SK-N-SH treated with all-trans-retinoic acid at 6 μM for 48 hours (cell line): ENCODE measurements at regions not wholly inside any gene's neighbourhood (a gene's known extent, or its start where the extent isn't known, plus 50 kb on each side); places are given as distances from the start of the nearest gene placed in this dataset.

Experiments
- ARNTL ChIP-seq: fragments of 450-650 bp; formaldehyde crosslinking; IDR thresholded peaks from 2 replicates; pipeline ENCODE4 v1.5.0; 2020; ENCODE audit warnings: low read depth, mild to moderate bottlenecking, moderate library complexity, borderline replicate concordance
- POU6F1 ChIP-seq: fragments of 250-450 bp; sonication (Bioruptor Pico); IDR thresholded peaks from 2 replicates; pipeline ENCODE4 v1.8.0; 2021; ENCODE audit warnings: low read depth, mild to moderate bottlenecking, moderate library complexity, borderline replicate concordance
- PPARA ChIP-seq: fragments of 250-450 bp; sonication (Bioruptor Pico); IDR thresholded peaks from 2 replicates; pipeline ENCODE4 v1.5.0; 2020; ENCODE audit warnings: mild to moderate bottlenecking, borderline replicate concordance
- TOX ChIP-seq: fragments of 250-450 bp; sonication (Bioruptor Pico); IDR thresholded peaks from 2 replicates; pipeline ENCODE4 v1.8.0; 2021; ENCODE audit warnings: mild to moderate bottlenecking, moderate library complexity, borderline replicate concordance
- ZFP3 ChIP-seq: fragments of 250-450 bp; sonication (Bioruptor Pico); IDR thresholded peaks from 2 replicates; pipeline ENCODE4 v1.5.0; 2020; ENCODE audit warnings: mild to moderate bottlenecking, moderate library complexity
- ZFP30 ChIP-seq: fragments of 450-650 bp; formaldehyde crosslinking; IDR thresholded peaks from 2 replicates; pipeline ENCODE4 v1.5.0; 2022; ENCODE audit warnings: mild to moderate bottlenecking, moderate library complexity
- TF ChIP-seq, protein P1 (sequence below): fragments of 250-450 bp; sonication (Bioruptor Pico); IDR thresholded peaks from 2 replicates; pipeline ENCODE4 v1.8.0; 2020; ENCODE audit warnings: mild to moderate bottlenecking, moderate library complexity, borderline replicate concordance

DNA sequence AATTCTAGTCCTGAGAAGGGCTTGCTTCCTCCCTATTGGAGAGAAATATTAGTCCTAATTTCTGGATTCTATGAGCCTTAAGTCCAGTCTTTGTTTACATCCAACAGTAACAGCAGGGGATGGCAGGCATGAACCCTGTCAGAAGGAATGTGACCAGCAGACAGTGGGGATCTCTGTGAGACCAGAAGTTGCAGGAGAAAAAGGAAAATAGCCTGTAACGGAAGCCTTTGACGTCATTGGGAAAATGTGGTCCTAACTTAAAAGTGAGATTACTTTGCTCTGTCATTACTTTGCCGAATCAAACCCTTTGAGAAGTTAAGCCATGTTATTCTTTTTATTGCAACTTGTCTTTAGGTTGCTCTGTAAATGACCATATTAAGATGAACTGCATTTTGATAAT, 218.2 kb upstream of the PRICKLE1 start:
- no peak for TF ChIP-seq POU6F1 (CRISPR knock-in tag)
- TF ChIP-seq TOX (CRISPR knock-in tag): no peak
- TF ChIP-seq, protein P1, sequence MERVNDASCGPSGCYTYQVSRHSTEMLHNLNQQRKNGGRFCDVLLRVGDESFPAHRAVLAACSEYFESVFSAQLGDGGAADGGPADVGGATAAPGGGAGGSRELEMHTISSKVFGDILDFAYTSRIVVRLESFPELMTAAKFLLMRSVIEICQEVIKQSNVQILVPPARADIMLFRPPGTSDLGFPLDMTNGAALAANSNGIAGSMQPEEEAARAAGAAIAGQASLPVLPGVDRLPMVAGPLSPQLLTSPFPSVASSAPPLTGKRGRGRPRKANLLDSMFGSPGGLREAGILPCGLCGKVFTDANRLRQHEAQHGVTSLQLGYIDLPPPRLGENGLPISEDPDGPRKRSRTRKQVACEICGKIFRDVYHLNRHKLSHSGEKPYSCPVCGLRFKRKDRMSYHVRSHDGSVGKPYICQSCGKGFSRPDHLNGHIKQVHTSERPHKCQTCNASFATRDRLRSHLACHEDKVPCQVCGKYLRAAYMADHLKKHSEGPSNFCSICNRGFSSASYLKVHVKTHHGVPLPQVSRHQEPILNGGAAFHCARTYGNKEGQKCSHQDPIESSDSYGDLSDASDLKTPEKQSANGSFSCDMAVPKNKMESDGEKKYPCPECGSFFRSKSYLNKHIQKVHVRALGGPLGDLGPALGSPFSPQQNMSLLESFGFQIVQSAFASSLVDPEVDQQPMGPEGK (CRISPR knock-in tag): no peak
- TF ChIP-seq PPARA: no peak
- TF ChIP-seq ARNTL (CRISPR knock-in tag): no peak
- TF ChIP-seq ZFP30: no peak
- no peak for TF ChIP-seq ZFP3 (CRISPR knock-in tag)
